GM23248 (cell line): ENCODE measurements at regions not wholly inside any gene's neighbourhood (a gene's known extent, or its start where the extent isn't known, plus 50 kb on each side); places are given as distances from the start of the nearest gene placed in this dataset.

Experiments
- EZH2 ChIP-seq: fragments of 200-600 bp; sonication (generic); IDR thresholded peaks from 2 replicates; pipeline ENCODE4 v1.6.1; 2018; ENCODE audit warnings: antibody characterized with exemption, mild to moderate bottlenecking; ENCODE audit not compliant: insufficient read depth, poor library complexity, severe bottlenecking
- EZH2phosphoT487 ChIP-seq: fragments of 200-600 bp; sonication (generic); IDR thresholded peaks from 2 replicates; pipeline ENCODE4 v1.6.1; 2018; ENCODE audit warnings: antibody characterized with exemption, moderate library complexity, mild to moderate bottlenecking, low read depth; ENCODE audit not compliant: insufficient read depth

DNA sequence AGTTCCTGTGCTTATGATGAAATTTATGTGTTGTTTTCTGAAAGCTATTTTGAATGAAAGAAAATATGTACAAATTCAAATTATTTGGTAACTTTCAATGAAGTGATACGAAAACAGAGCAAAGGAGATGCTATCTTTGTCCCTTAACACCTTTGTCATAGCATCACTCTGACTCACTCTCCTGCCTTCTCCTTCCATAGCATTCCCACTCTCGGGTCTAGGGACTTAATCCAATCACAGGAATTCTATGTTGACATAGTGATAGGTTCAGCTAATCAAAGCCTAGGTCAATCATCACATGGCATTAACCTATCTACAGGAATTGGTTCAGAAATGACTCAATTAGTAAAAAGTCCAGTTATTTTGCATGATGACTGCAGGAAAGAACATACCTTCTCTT, 464.7 kb upstream of the RORB start:
- TF ChIP-seq EZH2 (no peak), EZH2phosphoT487 (no peak)
